ENCODE measurements at regions not wholly inside any gene's neighbourhood (a gene's known extent, or its start where the extent isn't known, plus 50 kb on each side); places are given as distances from the start of the nearest gene placed in this dataset.
"Not testable (repeated sequence)": the region's sequence is repeated elsewhere in the genome, so short reads cannot be mapped to it uniquely, and the experiment has no call there.

DNA sequence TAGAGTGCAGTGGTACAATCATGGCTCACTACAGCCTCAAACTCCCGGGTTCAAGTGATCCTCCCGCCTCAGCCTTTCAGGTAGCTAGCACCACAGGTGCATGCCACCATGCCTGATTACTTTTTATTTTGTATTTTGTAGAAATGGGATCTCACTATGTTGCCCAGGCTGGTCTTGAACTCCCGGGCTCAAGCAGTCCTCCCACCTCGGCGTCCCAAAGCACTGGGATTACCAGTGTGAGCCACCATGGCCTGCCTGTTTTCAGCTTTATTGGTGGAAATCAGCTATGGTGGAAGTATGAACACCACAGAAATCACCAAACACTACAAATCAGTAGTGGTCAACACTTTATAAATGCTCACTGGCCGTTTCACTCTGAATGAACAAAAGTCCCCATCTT, 299.9 kb upstream of the LYZL1 start:
- Mint-ChIP-seq H3K27me3 (ENCODE audit: insufficient read depth) (peaks cover 6% of the 10 kb centered on the region), H3K36me3 (ENCODE audit: low read depth) (no peaks in the 10 kb centered on the region)
- no peak for DNase-seq

DNA sequence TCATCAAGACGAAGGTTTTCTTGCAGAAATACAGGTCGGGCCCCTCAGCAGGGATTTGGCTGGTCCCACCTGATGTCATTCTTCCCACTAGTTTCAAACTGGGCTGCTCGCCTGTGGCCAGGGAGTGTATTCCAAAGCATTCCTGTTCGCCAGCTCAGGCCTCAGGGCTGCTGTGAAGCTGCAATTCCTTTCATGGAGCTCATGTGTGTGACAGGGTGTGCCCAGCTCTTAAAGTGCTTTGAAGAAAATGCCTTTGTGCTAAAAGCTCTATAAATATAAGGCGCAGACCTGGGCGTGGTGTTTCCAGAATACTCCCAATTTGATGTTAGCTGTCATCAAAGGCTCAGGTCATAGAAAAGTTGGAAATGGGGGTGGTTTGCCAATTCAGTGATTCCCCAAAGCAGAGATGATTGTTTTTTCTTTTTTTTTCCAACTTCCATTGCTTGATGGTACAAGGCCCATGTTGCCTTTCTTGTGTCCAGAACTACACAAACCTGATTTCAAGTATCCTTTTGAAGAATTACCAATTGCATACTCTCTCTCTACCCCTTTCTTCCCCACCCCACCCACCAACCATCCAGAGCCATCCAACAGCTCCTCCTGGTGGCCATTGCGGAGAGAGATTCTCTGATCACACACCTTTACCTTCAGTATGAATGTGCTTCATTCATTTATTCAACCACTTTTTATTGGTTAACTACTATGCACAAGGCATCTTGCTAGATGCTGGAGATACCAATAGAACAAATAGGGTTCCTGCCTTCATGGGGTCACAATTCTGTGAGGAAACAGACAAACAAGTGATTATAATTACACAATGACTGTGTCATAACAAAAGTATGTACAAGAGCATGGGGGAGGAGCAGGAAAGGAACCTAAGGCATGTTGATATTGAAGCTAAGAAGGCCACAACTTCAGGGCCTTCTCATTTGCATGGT, 297.3 kb upstream of the LYZL1 start:
- TF ChIP-seq CTCF (IDR thresholded peaks at IDR 0.05) = peak; percentile 81
- Mint-ChIP-seq H3K27ac (no peak overlapping the region), H3K4me3 (no peak overlapping the region), H3K27me3 (ENCODE audit: insufficient read depth) (peaks cover 10% of the 10 kb centered on the region), H3K4me1 (ENCODE audit: low read depth) (peaks cover 14% of the 10 kb centered on the region), H3K36me3 (ENCODE audit: low read depth) (no peaks in the 10 kb centered on the region), H3K9me3 (no peaks in the 10 kb centered on the region; the same call in 1 of the 2 replicates)
- peak; percentile 35 for DNase-seq

More for the DNA sequence above, 299.9 kb upstream of the LYZL1 start:
- Mint-ChIP-seq H3K4me3 (no peak overlapping the region), H3K27ac (no peak overlapping the region), H3K9me3 (no peaks in the 10 kb centered on the region), H3K4me1 (ENCODE audit: low read depth) (peaks cover 21% of the 10 kb centered on the region)
- no peak for TF ChIP-seq CTCF (IDR thresholded peaks at IDR 0.05)

DNA sequence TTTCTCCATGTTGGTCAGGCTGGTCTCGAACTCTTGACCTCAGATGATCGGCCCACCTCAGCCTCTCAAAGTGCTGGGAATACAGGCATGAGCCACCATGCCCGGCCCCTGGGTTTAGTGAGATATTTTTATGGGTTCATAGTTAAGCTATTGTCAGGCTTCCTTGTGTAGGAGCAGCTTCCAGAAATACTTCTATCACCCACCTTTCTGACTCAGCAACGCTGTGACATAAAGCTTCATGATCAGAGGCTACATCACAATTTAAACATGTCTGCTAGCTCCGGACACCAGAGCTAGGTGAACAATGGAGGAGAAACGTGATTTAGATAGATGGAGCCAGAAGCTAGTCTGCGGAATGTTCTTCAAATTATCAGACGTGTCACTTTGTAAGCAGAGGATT, 295.8 kb upstream of the LYZL1 start:
- Mint-ChIP-seq H3K9me3 (no peaks in the 10 kb centered on the region; the same call in 1 of the 2 replicates), H3K27ac (no peak overlapping the region), H3K27me3 (ENCODE audit: insufficient read depth) (peaks cover 6% of the 10 kb centered on the region; the same call in 1 of the 2 replicates), H3K4me3 (no peak overlapping the region), H3K4me1 (ENCODE audit: low read depth) (peaks cover 14% of the 10 kb centered on the region), H3K36me3 (ENCODE audit: low read depth) (no peaks in the 10 kb centered on the region)
- no peak for DNase-seq
- no peak for TF ChIP-seq CTCF (IDR thresholded peaks at IDR 0.05)

DNA sequence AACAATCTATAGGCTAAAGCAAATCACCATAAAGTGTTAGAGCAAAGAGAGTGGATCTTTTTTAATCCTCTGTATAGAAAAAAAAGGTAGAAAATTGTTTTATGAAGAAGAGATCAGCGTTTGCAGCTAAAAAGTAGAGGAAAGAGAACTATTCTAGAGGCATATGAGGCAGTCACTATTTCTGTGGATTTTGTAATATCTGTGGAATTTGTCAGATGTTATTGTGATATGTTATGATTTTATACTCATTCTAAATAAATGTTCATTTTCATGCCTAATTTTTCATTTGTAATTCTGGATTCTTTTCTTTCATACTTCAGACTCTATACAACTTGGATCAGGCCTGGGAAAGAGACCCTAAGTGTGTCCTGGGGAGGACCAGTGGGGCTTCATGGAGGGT, 295.0 kb upstream of the LYZL1 start:
- no peak overlapping the region for H3K4me3 Mint-ChIP-seq
- no peak for DNase-seq
- no peak for TF ChIP-seq CTCF (IDR thresholded peaks at IDR 0.05)
- no peak overlapping the region for H3K27ac Mint-ChIP-seq
- H3K9me3 Mint-ChIP-seq = no peaks in the 10 kb centered on the region; the same call in 1 of the 2 replicates
- H3K4me1 Mint-ChIP-seq (ENCODE audit: low read depth) = peaks cover 14% of the 10 kb centered on the region
- H3K27me3 Mint-ChIP-seq (ENCODE audit: insufficient read depth) = peaks cover 4% of the 10 kb centered on the region; the same call in 1 of the 2 replicates
- H3K36me3 Mint-ChIP-seq (ENCODE audit: low read depth) = no peaks in the 10 kb centered on the region

DNA sequence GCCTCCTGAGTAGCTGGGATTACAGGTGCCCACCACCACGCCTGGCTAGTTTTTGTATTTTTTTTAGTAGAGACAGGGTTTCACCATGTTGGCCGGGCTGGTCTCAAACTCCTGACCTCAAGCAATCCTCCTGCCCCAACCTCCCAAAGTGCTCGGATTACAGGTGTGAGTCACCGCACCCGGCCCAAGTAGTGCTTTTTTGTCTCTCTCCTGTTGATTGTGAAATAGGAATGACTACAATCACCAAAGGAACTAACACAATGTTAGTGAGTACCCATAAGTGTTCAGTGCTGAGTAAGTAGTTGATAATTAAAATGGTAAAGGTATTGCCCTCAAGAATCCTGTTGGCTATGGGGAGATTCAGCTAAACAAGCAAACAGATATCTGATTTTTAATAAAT, 294.1 kb upstream of the LYZL1 start:
- not testable (repeated sequence) for H3K27me3 Mint-ChIP-seq (ENCODE audit: insufficient read depth); DNase-seq; H3K9me3 Mint-ChIP-seq; H3K27ac Mint-ChIP-seq; H3K36me3 Mint-ChIP-seq (ENCODE audit: low read depth); H3K4me3 Mint-ChIP-seq
- H3K4me1 Mint-ChIP-seq (ENCODE audit: low read depth) = peaks cover 14% of the 10 kb centered on the region

DNA sequence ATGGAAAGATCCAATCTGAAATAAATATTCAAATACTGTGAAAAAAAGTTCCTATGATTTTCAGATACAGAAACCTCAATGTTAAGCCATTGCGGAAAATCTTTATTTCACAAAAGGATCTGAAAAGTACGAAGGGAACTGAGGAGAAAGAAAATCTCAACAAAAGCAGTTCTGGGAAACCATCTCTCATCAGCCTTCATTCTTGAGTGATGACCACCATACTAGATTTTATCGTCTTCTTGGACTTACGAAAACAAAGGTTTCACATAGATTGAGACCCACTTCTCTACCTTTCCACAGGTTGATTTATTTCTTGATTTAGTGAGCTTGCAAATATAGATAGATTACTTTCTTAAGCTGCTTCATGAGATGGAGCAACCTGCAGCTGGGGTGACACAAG, 293.4 kb upstream of the LYZL1 start:
- Mint-ChIP-seq H3K4me1 (ENCODE audit: low read depth) (peaks cover 14% of the 10 kb centered on the region), H3K9me3 (no peaks in the 10 kb centered on the region; the same call in 1 of the 2 replicates), H3K4me3 (no peak overlapping the region), H3K36me3 (ENCODE audit: low read depth) (no peaks in the 10 kb centered on the region), H3K27ac (no peak overlapping the region), H3K27me3 (ENCODE audit: insufficient read depth) (peaks cover 4% of the 10 kb centered on the region)
- DNase-seq = no peak
- no peak for TF ChIP-seq CTCF (IDR thresholded peaks at IDR 0.05)

Measured in HFFc6 (cell line).